GM23338 (cell line): ENCODE measurements at regions not wholly inside any gene's neighbourhood (a gene's known extent, or its start where the extent isn't known, plus 50 kb on each side); places are given as distances from the start of the nearest gene placed in this dataset. TPM values are rescaled to one million over a fixed set of nuclear protein-coding genes. Genes with fewer than 3 reads are reported as not detected.

ENCODE experiments used
- EZH2 ChIP-seq: fragments of 200-600 bp; sonication (generic); IDR thresholded peaks from one replicate; pipeline ENCODE4 v1.8.0; 2017; ENCODE audit warnings: antibody characterized with exemption, mild to moderate bottlenecking, low read depth; ENCODE audit not compliant: unreplicated experiment
- EZH2phosphoT487 ChIP-seq: fragments of 200-600 bp; sonication (generic); IDR thresholded peaks from one replicate; pipeline ENCODE4 v1.8.1; 2018; ENCODE audit warnings: antibody characterized with exemption; ENCODE audit not compliant: unreplicated experiment
- POLR2AphosphoS5 ChIP-seq: IDR thresholded peaks from 2 replicates; pipeline ENCODE4 v1.6.1; 2016; ENCODE audit warnings: antibody characterized with exemption, low read depth
- small RNA-seq: library from RNA; depleted of rRNA; stranded (forward); fragments of <200 nt; gene quantifications from one replicate; pipeline ENCODE3, GENCODE V24; 2014; ENCODE audit warnings: low replicate concordance

DNA sequence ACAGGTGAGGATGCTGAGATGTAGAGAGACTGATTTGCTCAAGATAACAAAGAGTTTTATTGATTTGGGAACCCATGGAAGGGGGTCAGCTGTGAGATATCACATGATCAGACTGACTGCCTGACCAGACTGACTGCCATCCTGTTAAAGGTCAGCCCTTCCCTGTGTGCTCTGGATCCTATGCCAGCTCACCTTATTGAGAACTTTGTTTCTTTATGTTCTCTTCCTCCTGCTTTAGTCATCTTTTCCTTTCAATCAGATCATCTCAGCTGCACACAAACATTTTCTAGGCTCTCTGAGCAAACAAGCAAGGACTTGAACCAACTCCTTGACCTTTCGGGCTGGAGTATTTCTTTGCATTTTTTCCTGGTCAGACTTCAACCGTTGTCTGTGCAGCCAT is 50.0 kb upstream of the MTPN start (continued):
- TF ChIP-seq EZH2 = no peak
- TF ChIP-seq POLR2AphosphoS5 = no peak
- TF ChIP-seq EZH2phosphoT487 = no peak

Small RNA genes lying in the stretch of these regions (small RNA-seq; reads per million reads assigned to genes)
- not detected for gene RF00019
